K562 (cell line): ENCODE measurements at regions not wholly inside any gene's neighbourhood (a gene's known extent, or its start where the extent isn't known, plus 50 kb on each side); places are given as distances from the start of the nearest gene placed in this dataset.

Experiments used
- E2F5 ChIP-seq: sonication (generic); formaldehyde crosslinking; IDR thresholded peaks from 2 replicates; pipeline ENCODE4 v1.8.0; 2022; ENCODE audit warnings: mild to moderate bottlenecking, missing genetic modification reagents
- EZH2 ChIP-seq: IDR thresholded peaks from 2 replicates; pipeline ENCODE4 v1.6.1; 2012; ENCODE audit warnings: low read depth, mild to moderate bottlenecking, inconsistent platforms, low read length, borderline replicate concordance
- MAFF ChIP-seq: IDR thresholded peaks from 2 replicates; pipeline ENCODE4 v1.6.1; 2012; ENCODE audit warnings: low read length, improper control_type of control experiment
- MEF2A ChIP-seq: IDR thresholded peaks from 2 replicates; pipeline ENCODE4 v1.6.1; 2011; ENCODE audit warnings: low read depth, mild to moderate bottlenecking, low read length, moderate library complexity; ENCODE audit not compliant: control insufficient read depth
- NCOA2 ChIP-seq, 2 experiments: fragments of 450-650 bp; IDR thresholded peaks; 2 replicates each; pipeline ENCODE4 v1.6.1; 2018; ENCODE audit warnings: mild to moderate bottlenecking in 2 of 2, moderate library complexity in 1 of 2; ENCODE audit not compliant: partially characterized antibody in 2 of 2
- POLR2A ChIP-seq: fragments of 450-650 bp; conservative IDR thresholded peaks from 2 replicates; pipeline ENCODE4 v1.6.1; 2016
- PPARD ChIP-seq: fragments of 250-450 bp; sonication (Bioruptor Pico); IDR thresholded peaks from 2 replicates; pipeline ENCODE4 v1.8.0; 2022; ENCODE audit warnings: inconsistent platforms, mild to moderate bottlenecking, moderate library complexity
- RAD21 ChIP-seq, 2 experiments: fragments of 250-450 bp in 1 of 2; fragments of 450-650 bp in 1 of 2; sonication (Bioruptor Pico) in 1 of 2; formaldehyde crosslinking in 1 of 2; IDR thresholded peaks in 1 of 2; conservative IDR thresholded peaks in 1 of 2; 2 replicates each; pipeline versions ENCODE4 v1.4.0 to v1.8.0; 2020 to 2022; ENCODE audit warnings: mild to moderate bottlenecking in 2 of 2, moderate library complexity in 1 of 2
- RBBP5 ChIP-seq: fragments of 200-600 bp; sonication (generic); IDR thresholded peaks from 2 replicates; pipeline ENCODE4 v1.6.1; 2012; ENCODE audit warnings: borderline replicate concordance, mild to moderate bottlenecking, low read length, control low read depth, inconsistent platforms; ENCODE audit not compliant: insufficient read depth, poor library complexity, severe bottlenecking

DNA sequence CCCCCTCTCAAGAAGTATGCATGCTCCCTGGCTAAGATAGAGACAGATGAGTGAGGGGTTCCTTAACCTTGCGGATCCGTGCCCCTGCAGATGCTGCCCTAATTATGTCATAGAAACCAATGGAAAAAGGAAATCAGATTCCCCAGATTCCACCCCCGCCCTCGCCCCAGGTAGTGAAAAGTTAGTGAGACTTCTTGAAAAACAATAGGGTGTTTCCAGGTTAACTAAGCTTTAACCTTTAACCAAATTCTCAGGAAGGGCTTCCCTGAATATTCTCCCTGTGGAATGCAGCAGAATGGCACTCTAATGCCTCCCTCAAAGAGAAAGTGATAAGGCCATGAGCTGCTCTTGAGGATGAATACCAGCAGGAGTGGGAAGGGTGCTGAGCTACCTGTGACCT, 116.0 kb upstream of the RANBP3L start:
- TF ChIP-seq POLR2A (no peak), MAFF (no peak), PPARD (CRISPR knock-in tag) (no peak), NCOA2 (IDR thresholded peaks at IDR 0.05; ENCODE audit: partially characterized antibody in 2 of 2) (no peak), EZH2 (no peak), E2F5 (no peak), MEF2A (no peak), RAD21 (CRISPR knock-in tag; conservative IDR thresholded peaks at IDR 0.05 in 1 of 2, IDR thresholded peaks at IDR 0.05 in 1 of 2) (no peak), RBBP5 (no peak)
